ENCODE measurements at regions not wholly inside any gene's neighbourhood (a gene's known extent, or its start where the extent isn't known, plus 50 kb on each side); places are given as distances from the start of the nearest gene placed in this dataset.

GRCh38 chr7:138292951-138293350, 167.1 kb upstream of the TRIM24 start:
- H3K4me3 Mint-ChIP-seq: no peak overlapping the region
- H3K27ac Mint-ChIP-seq: no peak overlapping the region
- no peaks in the 10 kb centered on the region for H3K27me3 ChIP-seq (ENCODE audit: control insufficient read depth, insufficient read depth, low read length, poor library complexity, severe bottlenecking)
- peaks cover 32% of the 10 kb centered on the region for H3K9me3 ChIP-seq (ENCODE audit: control insufficient read depth, low read length)
- no peak overlapping the region for H3K9ac ChIP-seq (ENCODE audit: extremely low read depth, low read length, poor library complexity, severe bottlenecking)
- no peak overlapping the region for H3K27ac ChIP-seq (ENCODE audit: low read depth, low read length)
- no peaks in the 10 kb centered on the region for H3K4me1 ChIP-seq (ENCODE audit: control insufficient read depth, insufficient read depth, low read length)
- H3K27me3 Mint-ChIP-seq (ENCODE audit: insufficient read depth): no peaks in the 10 kb centered on the region
- peaks cover 3% of the 10 kb centered on the region for H3K36me3 Mint-ChIP-seq (ENCODE audit: low read depth)
- 99 to 100% methylated on average over 1 to 3 of the region's 3 CpGs for WGBS, 2 experiments (ENCODE audit: insufficient coverage in 1 of 2, insufficient read length in 1 of 2)
- no peaks in the 10 kb centered on the region for H3K4me1 Mint-ChIP-seq
- peaks cover 28% of the 10 kb centered on the region for H3K9me3 Mint-ChIP-seq
- no peak overlapping the region for H3K4me3 ChIP-seq (ENCODE audit: low read length)
- H3K36me3 ChIP-seq (ENCODE audit: control insufficient read depth, insufficient read depth, low read length): no peaks in the 10 kb centered on the region
- no peak for TF ChIP-seq CTCF (conservative IDR thresholded peaks at IDR 0.05)
- DNase-seq: no peak

- Histone ChIP-seq H3K27me3 (ENCODE audit: control insufficient read depth, insufficient read depth, low read length, poor library complexity, severe bottlenecking) (no peaks in the 10 kb centered on the region), H3K27ac (ENCODE audit: low read depth, low read length) (no peak overlapping the region), H3K36me3 (ENCODE audit: control insufficient read depth, insufficient read depth, low read length) (no peaks in the 10 kb centered on the region), H3K4me3 (ENCODE audit: low read length) (no peak overlapping the region), H3K4me1 (ENCODE audit: control insufficient read depth, insufficient read depth, low read length) (no peaks in the 10 kb centered on the region), H3K9ac (ENCODE audit: extremely low read depth, low read length, poor library complexity, severe bottlenecking) (no peak overlapping the region), H3K9me3 (ENCODE audit: control insufficient read depth, low read length) (peaks cover 10% of the 10 kb centered on the region)
- WGBS, 2 experiments (ENCODE audit: insufficient coverage in 1 of 2, insufficient read length in 1 of 2): 66 to 100% methylated on average over 1 to 3 of the region's 3 CpGs
- Mint-ChIP-seq H3K9me3 (peaks cover 11% of the 10 kb centered on the region), H3K27me3 (ENCODE audit: insufficient read depth) (no peaks in the 10 kb centered on the region), H3K36me3 (ENCODE audit: low read depth) (no peaks in the 10 kb centered on the region), H3K27ac (no peak overlapping the region), H3K4me3 (no peak overlapping the region), H3K4me1 (no peaks in the 10 kb centered on the region)
- no peak for TF ChIP-seq CTCF (conservative IDR thresholded peaks at IDR 0.05)
- DNase-seq: no peak
These were observed 164.9 kb upstream of the TRIM24 start for GRCh38 chr7:138295049-138295637.

DNA sequence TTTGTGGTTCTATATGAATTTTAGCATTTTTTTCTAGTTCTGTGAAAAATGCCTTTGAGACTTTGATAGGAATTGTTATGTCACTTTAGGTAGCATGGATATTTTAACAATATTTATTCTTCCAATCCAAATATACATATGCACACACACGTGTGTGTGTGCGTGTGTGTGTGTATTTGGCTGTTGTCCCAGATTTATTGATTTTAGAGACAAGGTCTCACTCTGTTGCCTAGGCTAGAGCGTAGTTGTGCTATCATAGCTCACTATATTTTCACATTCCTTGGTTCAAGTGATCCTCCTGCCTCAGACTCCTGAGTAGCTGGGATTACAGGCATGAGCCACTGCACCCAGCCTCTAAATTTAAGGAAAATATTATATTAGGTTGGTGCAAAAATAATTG, 162.5 kb upstream of the TRIM24 start:
- WGBS, 2 experiments (ENCODE audit: insufficient coverage in 1 of 2, insufficient read length in 1 of 2): 100% methylated on average over 3 of the region's 3 CpGs; no CpG with 5 or more reads in 1 of the 2 experiments

More for the DNA sequence above, 162.5 kb upstream of the TRIM24 start:
- H3K9ac ChIP-seq (ENCODE audit: extremely low read depth, low read length, poor library complexity, severe bottlenecking): no peak overlapping the region
- H3K36me3 ChIP-seq (ENCODE audit: control insufficient read depth, insufficient read depth, low read length): no peaks in the 10 kb centered on the region
- no peaks in the 10 kb centered on the region for H3K4me1 Mint-ChIP-seq
- no peak overlapping the region for H3K4me3 Mint-ChIP-seq
- TF ChIP-seq CTCF (conservative IDR thresholded peaks at IDR 0.05): no peak
- H3K4me1 ChIP-seq (ENCODE audit: control insufficient read depth, insufficient read depth, low read length): no peaks in the 10 kb centered on the region
- H3K4me3 ChIP-seq (ENCODE audit: low read length): no peak overlapping the region
- H3K9me3 ChIP-seq (ENCODE audit: control insufficient read depth, low read length): no peaks in the 10 kb centered on the region
- no peak overlapping the region for H3K27ac Mint-ChIP-seq
- H3K36me3 Mint-ChIP-seq (ENCODE audit: low read depth): no peaks in the 10 kb centered on the region
- no peak for DNase-seq
- no peaks in the 10 kb centered on the region for H3K27me3 ChIP-seq (ENCODE audit: control insufficient read depth, insufficient read depth, low read length, poor library complexity, severe bottlenecking)
- no peaks in the 10 kb centered on the region for H3K9me3 Mint-ChIP-seq
- H3K27me3 Mint-ChIP-seq (ENCODE audit: insufficient read depth): no peaks in the 10 kb centered on the region
- H3K27ac ChIP-seq (ENCODE audit: low read depth, low read length): no peak overlapping the region

Measured in endodermal cell (in vitro differentiated cells).